ENCODE measurements at regions not wholly inside any gene's neighbourhood (a gene's known extent, or its start where the extent isn't known, plus 50 kb on each side); places are given as distances from the start of the nearest gene placed in this dataset.

DNA sequence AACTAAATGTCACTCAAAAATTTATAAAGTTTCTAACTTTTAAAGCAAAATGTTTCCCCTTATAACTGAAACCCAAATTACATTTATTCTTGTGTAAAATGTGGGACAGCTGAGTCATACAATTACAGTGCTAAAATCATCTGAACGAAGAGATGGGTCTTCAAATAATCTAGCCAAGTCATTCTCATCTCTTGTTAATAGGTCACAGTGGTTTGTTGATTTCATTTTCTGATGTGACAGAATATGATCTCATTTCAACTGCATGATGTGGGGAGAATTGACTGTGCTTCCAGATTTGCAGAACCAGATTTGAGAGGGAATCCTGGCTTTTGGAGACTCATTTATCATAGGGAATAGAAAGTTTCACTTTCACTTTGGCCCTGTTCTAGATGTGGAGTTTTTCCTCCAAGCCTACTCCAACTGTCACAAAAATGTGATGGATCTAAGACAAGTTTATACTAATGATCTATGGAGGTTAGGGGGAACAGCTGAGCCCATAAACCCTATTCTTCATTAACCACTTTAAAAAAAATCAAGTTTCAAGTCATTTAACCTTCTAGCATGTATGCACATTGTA is 685.0 kb downstream of the PDCD6IP start:
- H4K20me1 ChIP-seq (ENCODE audit: control insufficient read depth, insufficient read depth) = no peaks in the 10 kb centered on the region
- WGBS (ENCODE audit: insufficient coverage, insufficient replicate concordance, low lambda C conversion rate, missing lambda C conversion rate) = 0% methylated on average over 1 of the region's 1 CpG
- no peak for ATAC-seq
- intact Hi-C loops (cut with micrococcal nuclease; ENCODE audit: unreplicated experiment) (loop anchor here (10.0 kb wide), 1 partner anchor 489 kb away; no protein-coding TSS in a partner anchor), in situ Hi-C loops (cut with MboI) (no loop called here)
- no peak overlapping the region for H3K4me3 ChIP-seq
- FAIRE-seq = no peak
- no peak overlapping the region for H2AFZ ChIP-seq (ENCODE audit: control insufficient read depth, low read depth, low read length)
- ChIA-PET RAD21 (ENCODE audit: unreplicated experiment) (no interaction called here), SMC1A (ENCODE audit: uncharacterized antibody, unreplicated experiment) (no interaction called here), POLR2A (no interaction called here), CTCF (no interaction called here)
- TF ChIP-seq, protein P1, sequence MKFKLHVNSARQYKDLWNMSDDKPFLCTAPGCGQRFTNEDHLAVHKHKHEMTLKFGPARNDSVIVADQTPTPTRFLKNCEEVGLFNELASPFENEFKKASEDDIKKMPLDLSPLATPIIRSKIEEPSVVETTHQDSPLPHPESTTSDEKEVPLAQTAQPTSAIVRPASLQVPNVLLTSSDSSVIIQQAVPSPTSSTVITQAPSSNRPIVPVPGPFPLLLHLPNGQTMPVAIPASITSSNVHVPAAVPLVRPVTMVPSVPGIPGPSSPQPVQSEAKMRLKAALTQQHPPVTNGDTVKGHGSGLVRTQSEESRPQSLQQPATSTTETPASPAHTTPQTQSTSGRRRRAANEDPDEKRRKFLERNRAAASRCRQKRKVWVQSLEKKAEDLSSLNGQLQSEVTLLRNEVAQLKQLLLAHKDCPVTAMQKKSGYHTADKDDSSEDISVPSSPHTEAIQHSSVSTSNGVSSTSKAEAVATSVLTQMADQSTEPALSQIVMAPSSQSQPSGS (IDR thresholded peaks at IDR 0.05; ENCODE audit: low read length) = peak; percentile 42; the same call in 1 of the 2 replicates
- TF ChIP-seq RB1 (IDR thresholded peaks at IDR 0.05; ENCODE audit: borderline replicate concordance) = no peak
- no peak for TF ChIP-seq RAD51 (IDR thresholded peaks at IDR 0.05)
- no peak for TF ChIP-seq YBX1 (IDR thresholded peaks at IDR 0.05)
- TF ChIP-seq, protein P2, sequence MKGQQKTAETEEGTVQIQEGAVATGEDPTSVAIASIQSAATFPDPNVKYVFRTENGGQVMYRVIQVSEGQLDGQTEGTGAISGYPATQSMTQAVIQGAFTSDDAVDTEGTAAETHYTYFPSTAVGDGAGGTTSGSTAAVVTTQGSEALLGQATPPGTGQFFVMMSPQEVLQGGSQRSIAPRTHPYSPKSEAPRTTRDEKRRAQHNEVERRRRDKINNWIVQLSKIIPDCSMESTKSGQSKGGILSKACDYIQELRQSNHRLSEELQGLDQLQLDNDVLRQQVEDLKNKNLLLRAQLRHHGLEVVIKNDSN (IDR thresholded peaks at IDR 0.05; ENCODE audit: borderline replicate concordance, extremely low read length, insufficient read depth, low read depth, low read length) = no peak
- TF ChIP-seq BCL11A (IDR thresholded peaks at IDR 0.05; ENCODE audit: low read depth, low read length) = peak; percentile 32; the same call in 1 of the 2 replicates
- H3K36me3 ChIP-seq (ENCODE audit: control insufficient read depth in 2 of 2, insufficient read depth in 2 of 2, low read length in 1 of 2) = no peaks in the 10 kb centered on the region
- H3K4me2 ChIP-seq (ENCODE audit: control insufficient read depth, insufficient read depth) = no peak overlapping the region
- H3K9me3 ChIP-seq (replicated peaks; ENCODE audit: control insufficient read depth, insufficient read depth, low read length) = no peaks in the 10 kb centered on the region
- no peaks in the 10 kb centered on the region for H3K27me3 ChIP-seq (replicated peaks in 1 of 2; ENCODE audit: control insufficient read depth in 2 of 2, insufficient read depth in 2 of 2, low read length in 1 of 2)
- BruUV-seq (replicated peaks) = no TSS peak
- no peak overlapping the region for H3K27ac ChIP-seq (ENCODE audit: control insufficient read depth, insufficient read depth)
- no peak for DNase-seq (ENCODE audit: low read depth, low spot score)
- H3K4me1 ChIP-seq (ENCODE audit: control insufficient read depth, insufficient read depth, low read length) = no peaks in the 10 kb centered on the region
- H3K79me2 ChIP-seq (ENCODE audit: control insufficient read depth, insufficient read depth, low read length) = no peaks in the 10 kb centered on the region
- no peak overlapping the region for H3K9ac ChIP-seq (ENCODE audit: control insufficient read depth, insufficient read depth, low read length)
